ENCODE measurements at regions not wholly inside any gene's neighbourhood (a gene's known extent, or its start where the extent isn't known, plus 50 kb on each side); places are given as distances from the start of the nearest gene placed in this dataset.

DNA sequence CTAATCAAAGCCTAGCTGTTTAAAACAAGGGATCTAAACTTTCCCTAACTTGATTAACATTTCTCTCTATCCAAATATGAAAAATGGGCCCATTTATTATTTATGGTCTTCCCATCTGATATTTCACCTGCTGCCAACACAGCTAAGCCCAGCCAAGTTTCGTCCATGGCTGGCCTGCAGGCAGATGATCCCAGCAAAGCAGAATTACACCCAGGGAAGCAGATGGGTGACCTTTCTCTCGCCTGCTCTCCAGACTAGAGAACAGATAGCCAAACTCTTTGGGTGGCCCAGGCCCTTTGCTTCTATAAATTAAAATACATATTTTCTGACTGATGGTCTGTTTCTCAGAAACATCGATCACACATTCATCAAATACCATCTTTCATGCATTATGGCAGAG is 1038.8 kb downstream of the AGBL1 start:
- no peak for TF ChIP-seq POLR2AphosphoS5 (IDR thresholded peaks at IDR 0.05; ENCODE audit: low read depth, low read length)
- TF ChIP-seq, protein P1, sequence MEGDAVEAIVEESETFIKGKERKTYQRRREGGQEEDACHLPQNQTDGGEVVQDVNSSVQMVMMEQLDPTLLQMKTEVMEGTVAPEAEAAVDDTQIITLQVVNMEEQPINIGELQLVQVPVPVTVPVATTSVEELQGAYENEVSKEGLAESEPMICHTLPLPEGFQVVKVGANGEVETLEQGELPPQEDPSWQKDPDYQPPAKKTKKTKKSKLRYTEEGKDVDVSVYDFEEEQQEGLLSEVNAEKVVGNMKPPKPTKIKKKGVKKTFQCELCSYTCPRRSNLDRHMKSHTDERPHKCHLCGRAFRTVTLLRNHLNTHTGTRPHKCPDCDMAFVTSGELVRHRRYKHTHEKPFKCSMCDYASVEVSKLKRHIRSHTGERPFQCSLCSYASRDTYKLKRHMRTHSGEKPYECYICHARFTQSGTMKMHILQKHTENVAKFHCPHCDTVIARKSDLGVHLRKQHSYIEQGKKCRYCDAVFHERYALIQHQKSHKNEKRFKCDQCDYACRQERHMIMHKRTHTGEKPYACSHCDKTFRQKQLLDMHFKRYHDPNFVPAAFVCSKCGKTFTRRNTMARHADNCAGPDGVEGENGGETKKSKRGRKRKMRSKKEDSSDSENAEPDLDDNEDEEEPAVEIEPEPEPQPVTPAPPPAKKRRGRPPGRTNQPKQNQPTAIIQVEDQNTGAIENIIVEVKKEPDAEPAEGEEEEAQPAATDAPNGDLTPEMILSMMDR (IDR thresholded peaks at IDR 0.05) = no peak
- TF ChIP-seq, protein P2, sequence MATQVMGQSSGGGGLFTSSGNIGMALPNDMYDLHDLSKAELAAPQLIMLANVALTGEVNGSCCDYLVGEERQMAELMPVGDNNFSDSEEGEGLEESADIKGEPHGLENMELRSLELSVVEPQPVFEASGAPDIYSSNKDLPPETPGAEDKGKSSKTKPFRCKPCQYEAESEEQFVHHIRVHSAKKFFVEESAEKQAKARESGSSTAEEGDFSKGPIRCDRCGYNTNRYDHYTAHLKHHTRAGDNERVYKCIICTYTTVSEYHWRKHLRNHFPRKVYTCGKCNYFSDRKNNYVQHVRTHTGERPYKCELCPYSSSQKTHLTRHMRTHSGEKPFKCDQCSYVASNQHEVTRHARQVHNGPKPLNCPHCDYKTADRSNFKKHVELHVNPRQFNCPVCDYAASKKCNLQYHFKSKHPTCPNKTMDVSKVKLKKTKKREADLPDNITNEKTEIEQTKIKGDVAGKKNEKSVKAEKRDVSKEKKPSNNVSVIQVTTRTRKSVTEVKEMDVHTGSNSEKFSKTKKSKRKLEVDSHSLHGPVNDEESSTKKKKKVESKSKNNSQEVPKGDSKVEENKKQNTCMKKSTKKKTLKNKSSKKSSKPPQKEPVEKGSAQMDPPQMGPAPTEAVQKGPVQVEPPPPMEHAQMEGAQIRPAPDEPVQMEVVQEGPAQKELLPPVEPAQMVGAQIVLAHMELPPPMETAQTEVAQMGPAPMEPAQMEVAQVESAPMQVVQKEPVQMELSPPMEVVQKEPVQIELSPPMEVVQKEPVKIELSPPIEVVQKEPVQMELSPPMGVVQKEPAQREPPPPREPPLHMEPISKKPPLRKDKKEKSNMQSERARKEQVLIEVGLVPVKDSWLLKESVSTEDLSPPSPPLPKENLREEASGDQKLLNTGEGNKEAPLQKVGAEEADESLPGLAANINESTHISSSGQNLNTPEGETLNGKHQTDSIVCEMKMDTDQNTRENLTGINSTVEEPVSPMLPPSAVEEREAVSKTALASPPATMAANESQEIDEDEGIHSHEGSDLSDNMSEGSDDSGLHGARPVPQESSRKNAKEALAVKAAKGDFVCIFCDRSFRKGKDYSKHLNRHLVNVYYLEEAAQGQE (IDR thresholded peaks at IDR 0.05; ENCODE audit: insufficient read depth in 1 of 2, low read depth in 2 of 2, low read length in 1 of 2) = no peak
- TF ChIP-seq TCF7L2 (IDR thresholded peaks at IDR 0.05; ENCODE audit: low read depth, low read length) = no peak
